ENCODE measurements at regions not wholly inside any gene's neighbourhood (a gene's known extent, or its start where the extent isn't known, plus 50 kb on each side); places are given as distances from the start of the nearest gene placed in this dataset.
"Not testable (repeated sequence)": the region's sequence is repeated elsewhere in the genome, so short reads cannot be mapped to it uniquely, and the experiment has no call there.

DNA sequence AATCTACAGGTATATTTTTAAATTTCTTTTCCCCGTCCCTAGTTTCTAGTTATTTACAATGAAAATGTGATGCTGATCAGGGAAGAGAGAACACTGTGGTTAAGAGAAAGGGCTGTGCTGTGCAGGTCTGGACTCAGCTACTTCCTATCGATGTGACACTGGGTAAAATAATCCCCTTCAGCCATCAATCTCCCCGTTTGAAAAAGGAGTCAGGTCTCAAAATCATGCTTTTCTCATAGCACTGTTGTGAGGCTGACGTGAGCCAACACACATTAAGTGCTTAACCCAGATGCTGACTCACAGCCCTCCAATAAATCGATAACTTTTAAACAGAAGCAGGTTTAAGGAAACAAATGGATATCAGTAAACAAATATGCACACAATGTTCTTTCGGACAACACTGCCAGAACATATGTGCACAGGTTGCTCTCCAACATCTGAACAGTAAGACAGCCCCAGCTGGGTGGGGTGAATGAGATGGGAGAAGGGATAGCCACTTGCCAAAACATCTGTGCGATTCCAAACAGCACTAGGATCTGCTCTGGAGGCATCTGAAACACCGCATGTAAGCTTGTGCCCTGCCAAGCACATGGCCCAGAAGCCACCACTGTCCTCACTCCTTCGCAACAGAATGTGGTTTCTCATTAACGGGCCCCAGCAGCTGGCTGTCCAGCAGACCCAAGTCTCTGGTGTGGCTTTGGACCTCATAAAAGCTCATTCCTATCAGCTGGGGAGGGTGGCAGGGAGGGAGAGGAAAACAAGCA, 143.2 kb upstream of the PRICKLE2 start:
- no peak for DNase-seq (ENCODE audit: low spot score)
- TF ChIP-seq, protein P1, sequence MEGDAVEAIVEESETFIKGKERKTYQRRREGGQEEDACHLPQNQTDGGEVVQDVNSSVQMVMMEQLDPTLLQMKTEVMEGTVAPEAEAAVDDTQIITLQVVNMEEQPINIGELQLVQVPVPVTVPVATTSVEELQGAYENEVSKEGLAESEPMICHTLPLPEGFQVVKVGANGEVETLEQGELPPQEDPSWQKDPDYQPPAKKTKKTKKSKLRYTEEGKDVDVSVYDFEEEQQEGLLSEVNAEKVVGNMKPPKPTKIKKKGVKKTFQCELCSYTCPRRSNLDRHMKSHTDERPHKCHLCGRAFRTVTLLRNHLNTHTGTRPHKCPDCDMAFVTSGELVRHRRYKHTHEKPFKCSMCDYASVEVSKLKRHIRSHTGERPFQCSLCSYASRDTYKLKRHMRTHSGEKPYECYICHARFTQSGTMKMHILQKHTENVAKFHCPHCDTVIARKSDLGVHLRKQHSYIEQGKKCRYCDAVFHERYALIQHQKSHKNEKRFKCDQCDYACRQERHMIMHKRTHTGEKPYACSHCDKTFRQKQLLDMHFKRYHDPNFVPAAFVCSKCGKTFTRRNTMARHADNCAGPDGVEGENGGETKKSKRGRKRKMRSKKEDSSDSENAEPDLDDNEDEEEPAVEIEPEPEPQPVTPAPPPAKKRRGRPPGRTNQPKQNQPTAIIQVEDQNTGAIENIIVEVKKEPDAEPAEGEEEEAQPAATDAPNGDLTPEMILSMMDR (IDR thresholded peaks at IDR 0.05; ENCODE audit: borderline replicate concordance, control extremely low read depth, extremely low read depth, insufficient read depth, missing control alignments), result no peak
- in situ Hi-C loops (cut with MboI; ENCODE audit: low sequenced_read_pairs, unreplicated experiment), result no loop called here

DNA sequence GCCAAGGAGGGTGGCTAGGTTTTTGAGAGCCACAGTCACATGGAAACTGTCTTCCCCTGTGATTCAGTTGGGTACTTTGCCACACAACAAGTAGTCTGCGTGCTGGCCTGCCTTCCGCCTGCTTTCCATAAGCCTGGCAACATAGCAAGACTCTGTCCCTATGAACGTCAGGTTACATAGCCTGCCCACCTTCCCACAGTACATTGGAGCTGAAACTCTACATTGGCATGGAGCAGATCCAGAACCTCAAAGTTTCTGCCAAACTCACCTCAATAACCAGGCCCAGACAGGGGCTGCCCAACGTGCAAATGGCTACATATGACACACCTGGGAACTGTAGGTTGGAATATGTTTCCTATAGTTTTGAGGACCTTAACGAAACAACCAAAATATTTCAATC, 140.6 kb upstream of the PRICKLE2 start:
- no peak for DNase-seq (ENCODE audit: low spot score)
- TF ChIP-seq, protein P1 (IDR thresholded peaks at IDR 0.05; ENCODE audit: borderline replicate concordance, control extremely low read depth, extremely low read depth, insufficient read depth, missing control alignments), result no peak
- in situ Hi-C loops (cut with MboI; ENCODE audit: low sequenced_read_pairs, unreplicated experiment), result no loop called here

DNA sequence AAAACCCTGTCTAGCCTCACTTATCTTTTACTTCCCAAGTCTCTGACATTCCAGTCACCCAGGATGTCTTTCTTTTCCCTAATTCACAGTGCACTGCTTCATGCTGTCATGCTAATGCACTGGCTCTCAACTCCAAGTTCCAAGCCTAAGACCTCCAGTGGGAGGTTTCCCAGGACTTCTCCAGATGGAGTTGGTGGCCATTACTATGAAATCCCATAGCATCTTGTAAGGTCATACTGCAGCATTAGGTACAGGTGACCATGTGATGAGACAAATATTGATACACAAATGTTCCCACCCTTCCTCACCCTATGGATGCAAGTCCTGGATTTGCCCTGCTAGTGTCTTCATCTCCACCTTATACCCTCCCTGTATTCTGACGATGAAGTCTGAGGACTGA, 138.6 kb upstream of the PRICKLE2 start:
- DNase-seq (ENCODE audit: low spot score), result no peak
- TF ChIP-seq, protein P1 (IDR thresholded peaks at IDR 0.05; ENCODE audit: borderline replicate concordance, control extremely low read depth, extremely low read depth, insufficient read depth, missing control alignments), result no peak
- in situ Hi-C loops (cut with MboI; ENCODE audit: low sequenced_read_pairs, unreplicated experiment), result no loop called here

GRCh38 chr3:64361962-64362735, 136.9 kb upstream of the PRICKLE2 start:
- TF ChIP-seq, protein P1 (IDR thresholded peaks at IDR 0.05; ENCODE audit: borderline replicate concordance, control extremely low read depth, extremely low read depth, insufficient read depth, missing control alignments), result no peak
- DNase-seq (ENCODE audit: low spot score), result no peak
- in situ Hi-C loops (cut with MboI; ENCODE audit: low sequenced_read_pairs, unreplicated experiment), result no loop called here

GRCh38 chr3:64361036-64361435, 135.8 kb upstream of the PRICKLE2 start:
- in situ Hi-C loops (cut with MboI; ENCODE audit: low sequenced_read_pairs, unreplicated experiment); DNase-seq (ENCODE audit: low spot score): not testable (repeated sequence)

GRCh38 chr3:64360280-64360679, 135.0 kb upstream of the PRICKLE2 start:
- no peak for DNase-seq (ENCODE audit: low spot score)
- in situ Hi-C loops (cut with MboI; ENCODE audit: low sequenced_read_pairs, unreplicated experiment), result no loop called here
- TF ChIP-seq, protein P1 (IDR thresholded peaks at IDR 0.05; ENCODE audit: borderline replicate concordance, control extremely low read depth, extremely low read depth, insufficient read depth, missing control alignments), result no peak

- in situ Hi-C loops (cut with MboI; ENCODE audit: low sequenced_read_pairs, unreplicated experiment), result no loop called here
- no peak for DNase-seq (ENCODE audit: low spot score)
- TF ChIP-seq, protein P1 (IDR thresholded peaks at IDR 0.05; ENCODE audit: borderline replicate concordance, control extremely low read depth, extremely low read depth, insufficient read depth, missing control alignments), result no peak
These were observed 134.5 kb upstream of the PRICKLE2 start for GRCh38 chr3:64359735-64360134.

Measured in GM13976 (cell line).